ENCODE measurements at regions not wholly inside any gene's neighbourhood (a gene's known extent, or its start where the extent isn't known, plus 50 kb on each side); places are given as distances from the start of the nearest gene placed in this dataset.
A peak's percentile ranks its signal among the peaks of the same experiment; 100 is the strongest.

GRCh38 chr12:11581179-11581755, 68.2 kb upstream of the ETV6 start:
- peak; percentile 59 for DNase-seq (ENCODE audit: low read depth, low spot score)
- ChIA-PET CTCF (interaction anchor here (0.6 to 7.4 kb wide), 28 partner anchors 8 to 855 kb away, joined by 3 to 296 read pairs (median 4); partner anchors contain the start of gene BORCS5), POLR2A (interaction anchor here (2.2 kb wide), 1 partner anchor 68 kb away, joined by 7 read pairs; the partner anchor contains the start of gene ETV6)
- Histone ChIP-seq H3K27ac (ENCODE audit: low read depth, low read length) (no peak overlapping the region), H3K4me3 (ENCODE audit: low read depth, low read length) (no peak overlapping the region), H3K27me3 (ENCODE audit: control insufficient read depth, insufficient read depth, low read length) (no peaks in the 10 kb centered on the region), H3K9me3 (ENCODE audit: control insufficient read depth, insufficient read depth, low read length) (no peaks in the 10 kb centered on the region)
- peak; percentile 48 for TF ChIP-seq CTCF (IDR thresholded peaks at IDR 0.05; ENCODE audit: low read depth, low read length)

- no peak for TF ChIP-seq CTCF (IDR thresholded peaks at IDR 0.05; ENCODE audit: low read depth, low read length)
These were observed 65.1 kb upstream of the ETV6 start for GRCh38 chr12:11584221-11584855.

GRCh38 chr12:11592484-11592883, 57.0 kb upstream of the ETV6 start:
- Histone ChIP-seq H3K4me3 (ENCODE audit: low read depth, low read length) (no peak overlapping the region), H3K9me3 (ENCODE audit: control insufficient read depth, insufficient read depth, low read length) (peaks cover 2% of the 10 kb centered on the region; the same call in 1 of the 2 replicates), H3K27ac (ENCODE audit: low read depth, low read length) (no peak overlapping the region), H3K27me3 (ENCODE audit: control insufficient read depth, insufficient read depth, low read length) (peaks cover 3% of the 10 kb centered on the region)
- DNase-seq (ENCODE audit: low read depth, low spot score): no peak
- POLR2A ChIA-PET: no interaction called here
- no peak for TF ChIP-seq CTCF (IDR thresholded peaks at IDR 0.05; ENCODE audit: low read depth, low read length)
- CTCF ChIA-PET: no interaction called here

More at GRCh38 chr12:11584221-11584855, 65.1 kb upstream of the ETV6 start:
- ChIA-PET CTCF (interaction anchor here (2.9 to 7.4 kb wide), 2 partner anchors 449 to 452 kb away, joined by 16 to 296 read pairs; no protein-coding TSS in a partner anchor), POLR2A (no interaction called here)
- H3K9me3 ChIP-seq (ENCODE audit: control insufficient read depth, insufficient read depth, low read length): no peaks in the 10 kb centered on the region
- no peaks in the 10 kb centered on the region for H3K27me3 ChIP-seq (ENCODE audit: control insufficient read depth, insufficient read depth, low read length)
- no peak for DNase-seq (ENCODE audit: low read depth, low spot score)
- no peak overlapping the region for H3K27ac ChIP-seq (ENCODE audit: low read depth, low read length)
- no peak overlapping the region for H3K4me3 ChIP-seq (ENCODE audit: low read depth, low read length)

DNA sequence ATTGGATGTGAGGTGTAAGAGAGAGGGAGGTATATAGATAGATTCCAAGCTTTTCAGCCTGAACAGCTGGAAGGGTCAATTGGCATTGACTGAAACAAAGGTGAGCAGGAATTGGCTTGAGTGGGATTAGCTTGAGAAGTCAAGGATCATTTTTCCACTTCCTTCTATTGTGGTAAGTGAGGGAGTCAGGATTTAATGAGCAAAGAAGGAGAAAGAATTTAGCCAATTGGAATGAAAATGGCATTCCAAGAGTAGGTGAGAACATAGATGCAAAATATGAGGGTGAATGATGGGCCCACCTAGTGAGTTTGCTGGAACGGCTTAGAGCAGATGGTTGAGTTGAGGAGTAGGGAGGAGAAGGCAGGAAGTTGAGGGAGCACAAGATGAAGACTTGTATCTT, 56.5 kb upstream of the ETV6 start:
- no peak overlapping the region for H3K27ac ChIP-seq (ENCODE audit: low read depth, low read length)
- no peak for TF ChIP-seq CTCF (IDR thresholded peaks at IDR 0.05; ENCODE audit: low read depth, low read length)
- H3K4me3 ChIP-seq (ENCODE audit: low read depth, low read length): no peak overlapping the region
- ChIA-PET CTCF (no interaction called here), POLR2A (no interaction called here)
- peaks cover 2% of the 10 kb centered on the region; the same call in 1 of the 2 replicates for H3K9me3 ChIP-seq (ENCODE audit: control insufficient read depth, insufficient read depth, low read length)
- no peak for DNase-seq (ENCODE audit: low read depth, low spot score)
- H3K27me3 ChIP-seq (ENCODE audit: control insufficient read depth, insufficient read depth, low read length): peaks cover 3% of the 10 kb centered on the region

- no peak for TF ChIP-seq CTCF (IDR thresholded peaks at IDR 0.05; ENCODE audit: low read depth, low read length)
- CTCF ChIA-PET: no interaction called here
- H3K27me3 ChIP-seq (ENCODE audit: control insufficient read depth, insufficient read depth, low read length): peaks cover 3% of the 10 kb centered on the region
- POLR2A ChIA-PET: no interaction called here
- H3K4me3 ChIP-seq (ENCODE audit: low read depth, low read length): no peak overlapping the region
- no peak for DNase-seq (ENCODE audit: low read depth, low spot score)
- no peak overlapping the region for H3K27ac ChIP-seq (ENCODE audit: low read depth, low read length)
- H3K9me3 ChIP-seq (ENCODE audit: control insufficient read depth, insufficient read depth, low read length): peaks cover 2% of the 10 kb centered on the region; the same call in 1 of the 2 replicates
These were observed 54.4 kb upstream of the ETV6 start for GRCh38 chr12:11595080-11595479.
